GM04503 (cell line): ENCODE measurements at regions not wholly inside any gene's neighbourhood (a gene's known extent, or its start where the extent isn't known, plus 50 kb on each side); places are given as distances from the start of the nearest gene placed in this dataset.

Source experiments
- DNase-seq: peaks from one replicate; pipeline ENCODE4 v3.0.0-alpha.2; 2012; ENCODE audit warnings: low read depth

GRCh38 chr15:31275331-31276262 is 51.0 kb upstream of the KLF13 start:
- no peak for DNase-seq

- DNase-seq = no peak
Observed at GRCh38 chr15:31276596-31277298, 49.9 kb upstream of the KLF13 start.
